ENCODE measurements at regions not wholly inside any gene's neighbourhood (a gene's known extent, or its start where the extent isn't known, plus 50 kb on each side); places are given as distances from the start of the nearest gene placed in this dataset.

GRCh38 chr1:18045203-18045602, 62.4 kb upstream of the IGSF21 start:
- no peak overlapping the region for H3K4ac ChIP-seq (ENCODE audit: low read depth, low read length)
- no peak overlapping the region for H3K4me2 ChIP-seq (ENCODE audit: insufficient read depth, insufficient read length, low read length)
- no peak overlapping the region for H2BK12ac ChIP-seq (ENCODE audit: insufficient read length, low read depth, low read length)
- peaks cover 30% of the 10 kb centered on the region for H3K27me3 Mint-ChIP-seq (ENCODE audit: low read depth)
- no peak overlapping the region for H3K9ac ChIP-seq (ENCODE audit: extremely low read depth, insufficient read length, low read length)
- no peaks in the 10 kb centered on the region for H4K20me1 ChIP-seq (ENCODE audit: control insufficient read depth, insufficient read depth, insufficient read length)
- no peak overlapping the region for H4K5ac ChIP-seq (ENCODE audit: insufficient read length, low read depth, low read length)
- H3K9me3 ChIP-seq (ENCODE audit: control insufficient read depth, low read depth, low read length), result no peaks in the 10 kb centered on the region
- H3K4me1 Mint-ChIP-seq, result peaks cover 7 to 13% of the 10 kb centered on the region in 2 experiments
- H2AK5ac ChIP-seq (ENCODE audit: insufficient read length, low read length), result no peak overlapping the region
- no CpG with 5 or more reads among the region's 5 CpGs for WGBS (ENCODE audit: extremely low coverage, insufficient read length, low lambda C conversion rate)
- H3K23me2 ChIP-seq (ENCODE audit: insufficient read length, low read depth, low read length, poor library complexity, severe bottlenecking), result no peaks in the 10 kb centered on the region
- TF ChIP-seq CTCF (conservative IDR thresholded peaks at IDR 0.05), result no peak
- H3K36me3 Mint-ChIP-seq (ENCODE audit: insufficient read depth in 1 of 3, low read depth in 3 of 3), result peaks cover 0 to 4% (median 3%) of the 10 kb centered on the region in 3 experiments; a peak in 2 of 7 replicates
- H3K56ac ChIP-seq (ENCODE audit: insufficient read length, low read depth, low read length), result no peak overlapping the region
- no peaks in the 10 kb centered on the region; the same call in 1 of the 2 replicates for H3K27me3 ChIP-seq (ENCODE audit: insufficient read depth, low read length)
- H3K4me3 Mint-ChIP-seq, result no peak overlapping the region
- H3K79me2 ChIP-seq (ENCODE audit: insufficient read depth, low read length), result no peaks in the 10 kb centered on the region
- no peak overlapping the region for H3K14ac ChIP-seq (ENCODE audit: insufficient read depth, low read length)
- H3T11ph ChIP-seq (ENCODE audit: low read length), result no peak overlapping the region
- H3K4me1 ChIP-seq (ENCODE audit: insufficient read depth, low read length), result no peaks in the 10 kb centered on the region; the same call in 1 of the 2 replicates
- H3K23ac ChIP-seq (ENCODE audit: insufficient read length, low read depth, low read length), result no peak overlapping the region
- H3K27ac Mint-ChIP-seq, result no peak overlapping the region
- H2BK20ac ChIP-seq (ENCODE audit: low read depth, low read length, poor library complexity, severe bottlenecking), result no peak overlapping the region
- peaks cover 4 to 6% of the 10 kb centered on the region in 2 experiments; a peak in 4 of 5 replicates for H3K9me3 Mint-ChIP-seq
- no peak overlapping the region for H4K91ac ChIP-seq (ENCODE audit: insufficient read length, low read depth, low read length)
- no peak overlapping the region for H3K18ac ChIP-seq (ENCODE audit: insufficient read length, low read depth, low read length)
- no peak overlapping the region for H2BK5ac ChIP-seq (ENCODE audit: insufficient read length, low read length)
- no peak overlapping the region for H2BK15ac ChIP-seq (ENCODE audit: low read depth, low read length)
- no peak overlapping the region for H3K27ac ChIP-seq (ENCODE audit: insufficient read length, low read depth, low read length)
- no peak overlapping the region for H4K8ac ChIP-seq (replicated peaks; ENCODE audit: insufficient read length, low read depth, low read length)
- H2BK120ac ChIP-seq (ENCODE audit: low read depth, low read length, poor library complexity, severe bottlenecking), result no peak overlapping the region
- H2AFZ ChIP-seq (ENCODE audit: low read length), result no peak overlapping the region
- no peak for DNase-seq
- no peaks in the 10 kb centered on the region for H3K79me1 ChIP-seq (ENCODE audit: insufficient read depth, low read depth, low read length, poor library complexity, severe bottlenecking)

Measured in H9 (cell line).